Spleen (tissue), 11 donors: ENCODE measurements at regions not wholly inside any gene's neighbourhood (a gene's known extent, or its start where the extent isn't known, plus 50 kb on each side); places are given as distances from the start of the nearest gene placed in this dataset.

ENCODE experiments used
- DNase-seq: peaks from one replicate; pipeline ENCODE4 v3.0.0-alpha.2; 2020
- H3K27ac ChIP-seq, 8 donors: fragments of 200-600 bp; sonication (generic) in 7 of 8; 1 replicate in 4 of 8; 2 replicates in 4 of 8; pipeline versions ENCODE4 v1.5.0 to v1.8.0; 2016 to 2021; ENCODE audit warnings: inconsistent platforms in 4 of 8, mild to moderate bottlenecking in 4 of 8, moderate library complexity in 1 of 8
- H3K27me3 ChIP-seq, 7 donors: fragments of 200-600 bp; sonication (generic) in 6 of 7; replicated peaks in 1 of 7; 1 replicate in 4 of 7; 2 replicates in 3 of 7; pipeline versions ENCODE4 v1.5.0 to v1.8.0; 2016 to 2021; ENCODE audit warnings: inconsistent platforms in 3 of 7, mild to moderate bottlenecking in 1 of 7
- H3K36me3 ChIP-seq, 6 donors: fragments of 200-600 bp; sonication (generic) in 5 of 6; 1 replicate in 4 of 6; 2 replicates in 2 of 6; pipeline versions ENCODE4 v1.5.0 to v1.8.0; 2016 to 2021; ENCODE audit warnings: inconsistent platforms in 2 of 6
- H3K4me1 ChIP-seq, 6 donors: fragments of 200-600 bp; sonication (generic) in 5 of 6; 1 replicate in 3 of 6; 2 replicates in 3 of 6; pipeline versions ENCODE4 v1.5.0 to v1.8.0; 2016 to 2021; ENCODE audit warnings: inconsistent platforms in 3 of 6
- H3K4me3 ChIP-seq, 8 donors: fragments of 200-600 bp; sonication (generic) in 7 of 8; 1 replicate in 4 of 8; 2 replicates in 4 of 8; pipeline versions ENCODE4 v1.5.0 to v1.8.0; 2016 to 2021; ENCODE audit warnings: inconsistent platforms in 4 of 8, mild to moderate bottlenecking in 4 of 8, moderate library complexity in 2 of 8
- H3K9me3 ChIP-seq, 8 donors: fragments of 200-600 bp; sonication (generic) in 7 of 8; 1 replicate in 4 of 8; 2 replicates in 4 of 8; pipeline versions ENCODE4 v1.5.0 to v1.8.0; 2016 to 2021; ENCODE audit warnings: inconsistent platforms in 4 of 8
- CTCF ChIP-seq, 11 experiments: fragments of 200-600 bp in 7 of 11; fragments of 450-650 bp in 4 of 11; sonication (generic) in 4 of 11; IDR thresholded peaks in 8 of 11; conservative IDR thresholded peaks in 3 of 11; 1 replicate in 7 of 11; 2 replicates in 4 of 11; pipeline versions ENCODE4 v1.4.0 to v1.8.0; 2016 to 2021; ENCODE audit warnings: antibody characterized with exemption in 11 of 11, inconsistent platforms in 4 of 11, mild to moderate bottlenecking in 1 of 11
- POLR2A ChIP-seq, 3 donors: fragments of 450-650 bp; IDR thresholded peaks; one replicate each; pipeline ENCODE4 v1.5.1; 2017; ENCODE audit warnings: antibody characterized with exemption in 3 of 3, mild to moderate bottlenecking in 1 of 3
- POLR2AphosphoS5 ChIP-seq, 3 donors: sonication (generic); formaldehyde crosslinking; IDR thresholded peaks; one replicate each; pipeline ENCODE4 v1.5.1; 2017; ENCODE audit warnings: antibody characterized with exemption in 3 of 3
- WGBS, 5 donors: extraction: QIAGEN DNeasy Blood & Tissue Kit in 3 of 5; methylation state at CpG; one replicate each; pipeline versions ENCODE4 v1.1.5 to v1.1.7; 2013 to 2018; 5-methylcytosine and 5-hydroxymethylcytosine counted together
- intact Hi-C: fragments of 100-400 bp; cut with DNase I; formaldehyde crosslinking; loops from one replicate; pipeline ENCODE4 v1.15.0; 2023; ENCODE audit warnings: low total_unique reads
- donor health status: healthy with polysubstance abuse.
- donor health status: DM: no; HTN: no; CAD: no; lungs with moderate emphysema.
- donor health status: DM: no; HTN: no; CAD: no.
- donor health status: Bipolar disorder and iron deficiency.
- donor health status: healthy.
- donor health status: DM: no; HTN: no; CAD: no.
- donor health status: DM: yes; HTN: yes; CAD: no.

DNA sequence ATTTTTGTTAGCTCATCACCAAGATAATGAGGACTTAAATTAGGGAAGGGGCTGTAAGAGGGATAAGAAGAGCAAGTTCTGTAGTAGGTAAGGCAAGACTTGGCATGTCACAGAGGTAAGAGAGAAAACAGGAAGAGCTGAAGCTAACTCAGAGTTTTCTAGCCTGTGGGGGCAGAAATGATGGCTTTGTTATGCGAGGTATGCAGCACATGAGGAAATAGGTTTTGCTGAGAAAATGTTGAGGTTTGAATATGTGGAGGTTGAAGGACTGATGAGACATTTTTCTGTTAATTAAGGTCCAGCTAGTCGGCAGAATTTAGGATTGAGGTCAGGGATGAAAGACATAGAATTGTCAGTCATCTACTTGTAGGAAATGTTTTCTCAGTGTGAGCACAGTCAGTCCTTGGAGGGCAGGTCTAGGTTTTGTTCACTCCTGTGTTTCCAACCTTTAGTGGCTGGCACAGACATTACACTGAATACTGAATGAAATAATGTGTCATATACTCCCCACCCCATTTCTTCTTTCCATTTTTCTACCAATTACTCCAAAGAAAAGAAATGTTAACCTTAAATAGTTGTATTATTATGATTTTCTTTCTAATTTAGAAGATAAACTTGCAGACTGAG, 154.0 kb upstream of the AADAT start:
- WGBS, 5 donors, result 45 to 76% (median 65%) methylated on average over 2 of the region's 2 CpGs
- no peaks in the 10 kb centered on the region for H3K9me3 ChIP-seq
- no peaks in the 10 kb centered on the region for H3K4me1 ChIP-seq
- no peaks in the 10 kb centered on the region for H3K36me3 ChIP-seq
- no peaks in the 10 kb centered on the region for H3K27me3 ChIP-seq
- intact Hi-C loops, result no loop called here
- no peak overlapping the region for H3K27ac ChIP-seq
- DNase-seq, result no peak
- H3K4me3 ChIP-seq, result no peak overlapping the region
- TF ChIP-seq POLR2A (IDR thresholded peaks at IDR 0.05), result no peak
- TF ChIP-seq CTCF (IDR thresholded peaks at IDR 0.05 in 8 of 11, conservative IDR thresholded peaks at IDR 0.05 in 3 of 11), result no peak
- no peak for TF ChIP-seq POLR2AphosphoS5 (IDR thresholded peaks at IDR 0.05)

DNA sequence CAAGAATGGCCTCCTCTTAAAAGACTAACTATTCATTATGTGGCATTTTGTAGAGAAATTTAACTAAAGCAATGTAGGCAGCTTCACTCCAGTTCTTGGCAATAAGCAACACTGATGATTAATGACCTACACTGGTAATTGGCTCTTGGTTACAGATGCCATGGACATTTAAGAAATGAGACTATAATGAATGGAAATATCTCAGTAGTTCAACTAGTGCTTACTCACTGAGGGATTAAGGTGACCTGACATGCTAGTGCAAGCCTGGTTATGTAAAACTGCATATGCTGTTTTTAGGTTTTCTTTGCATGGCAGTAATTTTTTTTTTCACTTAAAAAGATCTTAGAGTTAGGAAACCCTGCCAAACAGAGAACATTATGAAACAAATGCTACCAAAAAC, 152.7 kb upstream of the AADAT start:
- Histone ChIP-seq H3K36me3 (no peaks in the 10 kb centered on the region), H3K4me3 (no peak overlapping the region), H3K27ac (no peak overlapping the region), H3K27me3 (no peaks in the 10 kb centered on the region), H3K4me1 (no peaks in the 10 kb centered on the region), H3K9me3 (no peaks in the 10 kb centered on the region)
- DNase-seq, result no peak
- intact Hi-C loops, result no loop called here
- TF ChIP-seq POLR2AphosphoS5 (IDR thresholded peaks at IDR 0.05) (no peak), POLR2A (IDR thresholded peaks at IDR 0.05) (no peak), CTCF (IDR thresholded peaks at IDR 0.05 in 8 of 11, conservative IDR thresholded peaks at IDR 0.05 in 3 of 11) (no peak)

DNA sequence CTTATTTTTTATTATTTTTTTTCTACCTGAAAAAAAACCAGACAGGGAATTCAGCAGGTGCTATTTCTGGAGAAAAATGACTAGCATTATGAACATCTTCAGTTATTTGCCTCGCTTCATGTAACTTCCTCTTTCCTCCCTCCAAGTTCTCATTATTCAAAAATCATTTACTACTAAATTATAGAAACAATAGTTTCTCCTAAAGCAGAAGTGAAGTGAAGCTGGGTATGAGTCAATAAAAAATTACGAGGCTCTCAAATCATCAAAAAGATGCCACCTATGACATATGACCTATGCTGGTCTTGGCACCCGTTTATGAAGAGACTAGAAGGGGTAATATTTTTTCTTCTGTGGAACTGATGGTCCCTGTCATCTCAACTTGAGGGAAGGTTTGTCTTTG, 145.0 kb upstream of the AADAT start:
- no peak overlapping the region for H3K4me3 ChIP-seq
- no peaks in the 10 kb centered on the region for H3K4me1 ChIP-seq
- H3K27ac ChIP-seq, result no peak overlapping the region
- DNase-seq, result no peak
- 32 to 40% (median 33%) methylated on average over 3 of the region's 3 CpGs for WGBS, 5 donors
- H3K9me3 ChIP-seq, result no peaks in the 10 kb centered on the region
- H3K27me3 ChIP-seq, result no peaks in the 10 kb centered on the region
- intact Hi-C loops, result no loop called here
- H3K36me3 ChIP-seq, result no peaks in the 10 kb centered on the region
- TF ChIP-seq POLR2AphosphoS5 (IDR thresholded peaks at IDR 0.05) (no peak), CTCF (IDR thresholded peaks at IDR 0.05 in 8 of 11, conservative IDR thresholded peaks at IDR 0.05 in 3 of 11) (no peak)

GRCh38 chr4:170231377-170231776, 141.6 kb upstream of the AADAT start:
- Histone ChIP-seq H3K9me3 (no peaks in the 10 kb centered on the region), H3K4me3 (no peak overlapping the region), H3K27ac (no peak overlapping the region), H3K27me3 (no peaks in the 10 kb centered on the region), H3K4me1 (no peaks in the 10 kb centered on the region), H3K36me3 (no peaks in the 10 kb centered on the region)
- no peak for TF ChIP-seq POLR2AphosphoS5 (IDR thresholded peaks at IDR 0.05)
- TF ChIP-seq POLR2A (IDR thresholded peaks at IDR 0.05), result no peak
- no peak for TF ChIP-seq CTCF (IDR thresholded peaks at IDR 0.05 in 8 of 11, conservative IDR thresholded peaks at IDR 0.05 in 3 of 11)
- 13 to 24% (median 20%) methylated on average over 1 of the region's 1 CpG for WGBS, 5 donors
- intact Hi-C loops, result no loop called here
- DNase-seq, result no peak
